Embryonic facial prominence (tissue), 1 donor: ENCODE measurements at regions not wholly inside any gene's neighbourhood (a gene's known extent, or its start where the extent isn't known, plus 50 kb on each side); places are given as distances from the start of the nearest gene placed in this dataset.
"Not testable (repeated sequence)": the region's sequence is repeated elsewhere in the genome, so short reads cannot be mapped to it uniquely, and the experiment has no call there.

Experiments used
- DNase-seq: peaks from one replicate; pipeline ENCODE4 v3.0.0-alpha.2; 2016; ENCODE audit errors: extremely low spot score

DNA sequence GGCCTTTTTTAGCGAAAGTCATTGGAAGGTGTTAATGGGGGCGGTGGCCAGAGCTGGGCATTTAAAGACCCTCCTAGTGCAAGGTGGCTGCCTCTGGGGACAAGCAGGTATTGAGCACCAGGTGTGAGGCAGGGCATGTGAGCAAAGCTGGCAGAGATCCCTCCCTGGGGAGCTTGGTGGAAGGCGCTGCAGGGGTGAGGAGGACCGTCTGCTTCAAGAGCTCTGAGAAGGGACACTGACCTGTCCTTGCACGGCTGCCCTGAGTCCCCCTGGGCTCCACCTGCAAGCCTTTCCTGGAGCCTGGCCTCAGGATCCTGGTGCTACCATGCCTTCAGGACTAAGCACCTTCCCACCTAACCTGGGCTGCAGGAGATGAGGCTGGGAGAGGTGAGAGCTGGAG, 127.0 kb upstream of the CIBAR2 start:
- no peak for DNase-seq

DNA sequence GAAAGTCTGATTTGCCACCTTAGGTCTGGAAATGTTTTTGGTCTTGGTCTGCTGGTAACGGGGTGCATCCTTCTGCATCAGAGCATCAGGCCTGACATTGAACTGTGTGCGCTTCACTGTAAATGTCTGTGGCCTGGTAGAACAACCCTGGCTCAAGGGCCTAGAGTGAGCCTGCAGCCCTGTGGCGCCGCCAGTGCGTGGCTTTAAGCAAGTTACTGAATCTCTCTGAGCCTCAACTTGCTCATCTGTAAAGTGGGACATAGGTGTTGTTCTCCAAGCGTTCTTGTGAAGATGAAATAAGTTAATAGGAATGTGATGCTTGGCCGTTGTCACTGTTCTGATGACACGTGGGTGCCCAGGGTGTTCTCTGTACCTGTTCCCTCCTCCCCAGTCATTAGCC, 127.6 kb upstream of the CIBAR2 start:
- DNase-seq = no peak

DNA sequence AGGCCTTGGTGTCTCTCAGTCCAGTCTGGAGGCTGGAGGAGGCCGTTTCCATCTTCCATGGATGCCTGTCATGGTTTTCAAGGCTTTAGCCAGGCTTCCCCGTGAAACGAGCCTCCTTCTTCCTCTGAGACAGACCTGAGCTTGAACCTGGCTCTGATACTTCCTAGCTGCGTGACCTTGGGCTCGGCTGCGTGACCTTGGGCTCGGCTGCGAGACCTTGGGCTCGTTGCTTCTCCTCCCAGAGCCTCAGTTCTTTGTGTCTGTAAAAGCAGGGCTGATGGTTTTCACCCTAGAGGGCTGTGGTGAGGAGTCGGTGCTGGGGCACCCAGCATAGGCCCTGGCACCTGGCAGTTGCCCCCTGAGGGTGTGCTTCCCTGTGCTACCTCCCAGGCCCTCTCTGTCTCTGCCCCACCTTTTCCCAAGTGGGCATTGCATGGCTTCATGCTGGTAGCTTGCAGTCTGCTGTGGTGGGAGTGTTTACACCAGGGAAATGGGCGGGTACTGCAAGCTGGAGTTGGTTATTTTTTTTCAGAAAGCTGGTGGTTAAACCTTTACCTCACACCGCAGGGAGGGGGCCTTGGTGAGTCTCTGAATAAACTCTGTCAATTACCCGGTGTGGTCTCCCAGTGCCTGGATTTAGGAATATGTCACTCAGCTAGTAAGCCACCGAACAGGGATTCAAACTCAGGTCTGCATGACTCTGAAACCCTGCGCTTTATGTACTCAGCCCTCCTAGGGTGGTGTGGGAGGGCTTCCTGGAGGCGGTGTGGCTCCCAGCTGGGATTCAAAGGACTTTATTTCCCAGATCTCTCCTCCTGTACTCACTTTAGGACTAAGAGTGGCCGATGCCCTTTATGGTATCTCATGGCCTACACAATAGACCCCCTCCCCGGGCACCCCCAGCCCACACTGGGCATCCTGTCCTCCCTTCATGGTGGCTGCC, 129.0 kb upstream of the CIBAR2 start:
- DNase-seq = no peak

DNA sequence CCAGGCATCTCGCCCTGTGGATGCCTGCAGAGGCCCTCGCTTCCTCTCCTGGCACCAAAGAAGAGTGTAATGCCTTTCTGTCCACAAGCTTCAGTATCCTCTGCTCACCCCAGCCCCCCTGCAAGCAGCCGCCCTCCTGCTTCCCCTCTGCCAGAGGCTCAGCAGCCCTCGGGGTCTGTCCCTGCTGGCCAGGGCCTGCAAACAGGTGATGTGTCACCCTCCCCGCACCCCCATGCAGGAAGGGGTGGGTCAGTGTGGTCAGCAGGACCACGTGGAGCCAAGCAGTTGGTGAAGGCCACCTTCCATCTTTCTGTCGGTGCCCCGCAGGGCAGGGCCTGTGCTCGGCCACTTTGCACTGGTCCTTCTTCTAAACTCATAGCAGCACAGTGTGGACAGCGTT, 129.9 kb upstream of the CIBAR2 start:
- DNase-seq = no peak

DNA sequence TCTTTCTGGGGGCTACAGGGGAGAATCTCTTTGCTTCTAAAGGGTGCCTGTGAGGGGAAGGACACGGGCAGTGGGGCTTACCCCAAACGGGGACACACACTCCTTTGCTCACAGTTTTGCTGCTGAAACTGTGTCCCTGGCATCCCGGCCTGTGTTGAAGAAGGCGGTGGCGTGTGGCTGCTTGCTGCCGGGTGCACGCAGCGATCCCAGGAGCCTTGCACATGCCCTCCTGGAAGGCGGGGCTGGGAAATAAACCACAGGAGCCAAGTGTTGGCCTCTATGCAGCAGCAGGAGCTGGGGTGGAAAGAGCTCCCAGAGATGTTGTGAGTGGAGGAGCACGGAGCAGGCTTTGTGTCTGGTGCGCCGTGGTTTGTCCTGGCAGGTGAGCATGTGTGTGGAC, 131.0 kb upstream of the CIBAR2 start:
- no peak for DNase-seq

DNA sequence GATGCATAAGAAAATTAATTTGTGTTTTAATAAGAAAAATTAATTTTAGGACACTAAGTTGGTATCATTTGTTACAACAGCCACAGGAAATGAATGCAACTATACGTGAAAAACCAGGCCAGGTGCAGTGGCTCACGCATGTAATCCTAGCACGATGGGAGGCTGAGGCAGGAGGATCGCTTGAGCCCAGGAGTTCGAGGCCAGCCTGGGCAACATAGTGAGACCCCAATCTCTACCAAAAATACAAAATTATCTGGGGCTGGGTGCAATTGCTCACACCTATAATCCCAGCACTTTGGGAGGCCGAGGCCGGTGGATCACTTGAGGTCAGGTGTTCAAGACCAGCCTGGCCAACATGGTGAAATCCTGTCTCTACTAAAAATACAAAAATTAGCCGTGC, 132.2 kb upstream of the CIBAR2 start:
- not testable (repeated sequence) for DNase-seq

DNA sequence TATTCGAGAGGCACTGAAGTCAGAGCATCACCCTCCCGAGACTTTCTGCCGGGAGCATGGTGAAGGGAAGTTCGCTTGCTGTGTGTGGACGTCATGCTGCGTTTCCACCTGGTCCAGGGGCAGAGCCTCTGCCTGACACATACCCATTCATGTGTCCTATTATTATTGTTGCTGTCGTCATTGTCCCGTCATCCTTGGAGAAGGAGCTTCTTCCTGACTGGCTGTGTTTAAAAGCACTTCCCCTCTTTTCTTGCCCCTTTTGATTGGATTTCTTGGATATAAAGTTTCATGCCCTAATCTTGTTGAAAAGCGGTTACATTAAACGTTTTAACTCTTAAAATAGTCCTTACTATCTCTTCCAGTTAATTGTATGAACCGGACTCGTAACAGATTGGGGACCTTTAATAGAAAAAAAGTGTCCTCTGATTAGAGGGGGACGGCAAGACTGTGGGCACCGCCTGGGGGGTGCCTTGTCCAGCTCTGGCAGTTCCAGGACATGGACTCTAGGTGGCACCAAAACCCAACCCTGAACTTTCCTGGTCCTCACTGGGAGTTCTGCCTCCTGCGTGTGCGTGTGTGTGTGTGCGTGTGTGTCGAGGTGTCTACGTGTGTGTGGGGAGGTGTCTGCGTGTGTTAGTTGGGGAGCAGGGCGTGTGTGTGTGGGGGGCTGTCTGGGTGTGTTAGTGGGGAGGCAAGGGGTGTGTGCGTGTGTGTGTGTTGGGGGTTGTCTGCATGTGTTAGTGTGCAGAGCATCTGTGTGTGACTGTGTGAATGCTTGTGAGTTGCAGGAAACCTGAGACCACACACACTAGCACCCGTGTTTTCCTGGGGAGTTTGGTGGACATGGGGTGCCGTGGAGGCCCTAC, 133.3 kb upstream of the CIBAR2 start:
- peak; percentile 70 for DNase-seq

DNA sequence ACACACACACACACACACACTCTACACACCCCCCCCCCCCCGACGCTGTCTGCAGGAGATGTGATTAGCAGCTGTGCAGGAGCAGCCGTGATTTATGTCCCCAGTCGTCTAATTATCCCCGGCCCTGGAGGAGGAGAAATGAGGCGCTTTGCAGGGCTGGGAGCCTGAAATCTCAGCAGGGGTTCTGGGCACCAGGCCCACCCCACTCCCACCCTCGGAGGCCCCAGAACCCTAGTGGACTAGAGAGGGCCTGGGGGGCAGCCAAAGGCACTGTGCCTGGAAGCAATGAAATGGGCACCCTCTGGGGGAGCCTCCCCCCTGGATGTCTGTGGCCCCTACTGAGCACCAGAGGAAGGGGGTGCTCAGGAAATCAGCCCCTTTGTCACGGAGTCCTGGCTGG, 134.2 kb upstream of the CIBAR2 start:
- DNase-seq = no peak

DNA sequence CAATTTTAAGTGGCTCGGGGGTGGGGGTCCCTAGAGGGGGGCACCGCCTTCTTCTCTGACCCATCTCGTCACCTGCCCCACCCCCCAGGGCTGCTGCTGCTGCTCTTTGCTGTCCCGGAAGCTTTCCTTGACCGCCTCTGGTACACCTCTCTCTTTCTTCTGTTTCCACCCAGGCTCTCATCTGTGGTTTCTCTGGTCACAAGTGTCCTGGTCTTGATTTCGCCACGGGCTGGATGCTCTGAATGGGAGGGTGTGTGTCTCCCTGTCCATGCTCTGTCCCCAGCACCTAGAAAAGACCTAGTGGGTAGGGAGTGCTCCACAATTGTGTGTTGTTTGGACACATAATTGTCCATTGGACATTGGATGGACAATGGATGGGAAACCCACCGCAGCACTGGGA, 134.7 kb upstream of the CIBAR2 start:
- DNase-seq = no peak

DNA sequence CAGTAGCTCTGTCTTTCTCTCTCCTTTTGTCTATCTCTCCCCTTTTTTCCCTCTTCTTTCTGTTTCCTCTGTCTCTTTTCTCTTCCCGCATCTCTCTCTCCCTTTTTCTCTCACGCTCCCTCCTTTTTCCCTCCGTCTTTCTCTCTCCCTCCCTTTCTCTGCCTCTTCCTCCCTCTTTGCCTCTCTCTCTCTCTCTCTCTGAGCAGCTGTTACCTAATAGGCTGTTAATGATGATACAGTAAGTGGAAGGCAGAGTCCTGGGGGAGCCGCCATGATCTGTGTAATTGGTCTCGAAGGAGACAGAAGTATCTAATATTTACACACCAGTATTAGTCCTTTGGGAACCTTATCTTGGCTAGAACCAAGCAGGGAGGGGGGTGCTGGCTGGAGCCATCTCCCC, 136.1 kb upstream of the CIBAR2 start:
- no peak for DNase-seq

DNA sequence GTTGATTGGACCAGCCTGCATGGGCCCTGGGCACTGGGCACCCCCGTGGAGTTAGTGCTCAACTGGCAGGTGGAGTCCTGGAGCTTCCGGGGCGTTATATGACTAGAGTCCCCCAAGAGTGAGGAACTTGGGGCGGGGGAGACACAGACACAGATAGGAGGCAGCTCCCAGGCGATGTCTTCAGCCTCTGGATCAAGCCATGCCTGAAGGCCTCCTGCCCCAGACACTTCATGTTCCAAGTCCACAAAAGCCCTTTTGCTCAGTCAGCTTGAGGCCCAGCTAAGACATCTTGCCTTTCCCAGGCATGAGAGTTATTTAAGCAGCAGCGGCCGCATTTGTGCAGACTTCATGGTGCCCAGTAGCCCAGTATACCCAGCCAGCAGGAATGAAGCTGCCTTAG, 136.6 kb upstream of the CIBAR2 start:
- DNase-seq = no peak

DNA sequence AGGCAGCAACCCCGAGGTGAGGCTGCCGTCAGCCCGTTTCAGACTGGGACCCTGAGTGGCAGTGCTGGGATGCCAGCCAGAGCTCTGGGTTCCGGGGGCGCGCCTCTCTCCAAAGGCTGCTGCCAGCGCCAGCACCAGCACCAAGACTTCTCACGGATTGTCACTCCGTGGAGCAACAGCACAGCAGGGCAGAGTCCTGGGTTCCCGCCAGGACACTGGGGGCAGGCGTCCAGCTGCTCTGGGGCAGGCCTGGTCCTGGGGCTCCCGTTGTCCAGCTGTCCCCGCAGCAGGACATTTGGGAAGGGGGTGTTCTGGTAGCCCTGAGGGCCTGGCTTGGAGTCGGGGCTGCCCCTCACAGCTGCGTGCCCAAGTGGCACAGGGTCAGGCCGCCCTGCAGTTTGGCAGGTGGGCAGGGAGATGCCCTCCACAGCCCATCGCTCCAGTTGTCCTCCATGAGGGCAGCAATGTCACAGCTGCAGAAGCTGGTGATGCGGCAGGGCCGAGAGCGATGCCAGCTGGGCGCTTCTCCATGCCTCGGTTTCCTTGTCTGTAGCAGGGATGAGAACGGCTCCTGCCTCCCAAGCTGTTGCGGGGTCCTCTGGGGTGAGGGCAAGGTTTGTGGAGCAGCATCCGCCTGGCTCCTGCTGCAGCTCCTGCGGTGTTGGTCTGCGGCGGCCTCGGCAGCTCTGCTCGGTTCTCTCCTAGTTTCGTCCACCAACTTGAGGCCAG, 137.3 kb upstream of the CIBAR2 start:
- DNase-seq = no peak

DNA sequence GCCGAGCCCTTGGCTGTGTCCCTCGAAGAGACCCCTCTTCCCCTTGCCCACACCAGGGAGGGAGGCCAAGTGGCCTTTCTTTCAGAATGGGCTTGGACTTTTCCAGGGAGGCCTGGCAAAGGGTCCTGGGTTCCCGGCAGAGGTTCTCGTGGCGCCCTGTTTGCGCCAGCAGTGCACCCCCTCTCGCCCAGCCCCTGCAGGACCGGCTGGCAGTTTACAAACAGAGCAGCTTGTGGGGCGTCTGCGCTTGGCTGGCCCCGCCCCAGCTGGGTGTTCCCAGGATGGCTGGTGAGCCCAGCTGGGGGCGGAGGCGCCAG, 137.8 kb upstream of the CIBAR2 start:
- no peak for DNase-seq

DNA sequence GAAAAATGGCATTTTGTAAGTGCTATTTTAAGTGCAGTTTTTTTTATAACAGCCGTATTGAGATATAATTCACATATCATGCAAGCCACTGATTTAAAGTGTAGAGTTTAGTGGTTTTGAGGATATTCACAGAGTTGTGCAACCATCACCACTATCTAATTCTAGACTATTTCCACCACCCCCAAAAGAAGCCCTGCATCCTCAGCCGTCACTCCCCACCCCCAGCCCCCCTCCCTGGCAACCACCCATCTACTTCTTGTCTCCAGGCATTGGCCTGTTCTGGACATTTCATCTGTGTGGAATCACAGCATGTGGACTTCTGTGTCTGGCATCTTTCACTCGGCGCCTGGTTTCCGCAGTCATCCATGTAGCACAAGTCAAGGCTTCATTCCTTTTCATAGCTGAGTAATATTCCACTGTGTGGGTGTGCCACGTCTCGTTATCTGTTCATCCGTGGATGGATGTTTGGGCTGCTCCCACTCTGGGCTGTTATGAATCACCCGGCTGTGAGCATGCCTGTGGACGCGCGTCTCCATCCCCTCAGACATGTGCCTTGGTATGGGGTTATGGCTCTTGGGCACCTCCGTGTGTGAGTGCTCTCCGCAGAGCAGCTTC, 138.4 kb upstream of the CIBAR2 start:
- no peak for DNase-seq

DNA sequence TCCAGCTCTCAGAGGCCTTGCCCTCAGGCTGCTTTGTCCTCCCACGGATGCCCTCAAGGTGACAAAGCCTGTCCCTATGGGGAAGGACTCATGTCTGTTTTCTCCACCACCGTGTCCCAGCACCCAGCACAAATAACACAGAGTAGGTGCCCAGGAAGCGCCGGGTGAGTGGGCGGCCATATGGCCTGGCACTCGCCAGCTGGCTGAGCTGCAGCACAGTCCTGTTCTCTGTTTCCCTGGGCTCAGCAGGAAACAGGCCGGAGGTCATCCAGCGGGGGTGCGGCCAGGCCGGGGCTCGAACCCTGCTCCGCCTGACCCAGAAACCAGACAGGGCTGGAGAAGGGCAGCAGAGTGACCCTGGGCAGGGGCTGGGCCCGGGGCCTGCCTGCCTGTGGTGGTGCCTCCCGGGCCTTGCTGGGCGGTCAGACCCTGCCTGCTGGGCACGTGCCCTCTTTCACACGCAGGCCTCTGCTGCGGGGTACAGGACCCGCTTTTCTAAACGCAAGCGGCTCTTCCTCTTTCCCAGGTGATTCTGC, 139.0 kb upstream of the CIBAR2 start:
- no peak for DNase-seq

DNA sequence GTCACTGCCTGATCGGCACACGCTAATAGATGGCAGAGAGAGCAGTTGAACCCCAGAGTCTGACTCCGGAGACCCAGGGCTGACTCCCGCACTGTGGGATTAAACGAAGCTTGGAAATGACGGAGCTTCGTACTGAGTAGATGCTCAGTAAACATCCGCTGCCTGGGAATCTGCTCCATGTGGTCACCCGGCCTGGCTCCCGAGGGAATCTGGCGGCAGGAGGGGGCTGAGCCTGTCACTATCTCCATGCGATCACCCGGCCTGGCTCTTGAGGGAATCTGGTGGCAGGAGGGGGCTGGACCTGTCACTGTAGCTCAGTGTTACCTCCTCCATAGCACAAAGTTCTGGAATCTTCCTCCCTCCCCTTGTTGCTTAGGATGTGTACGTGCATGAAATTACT, 139.7 kb upstream of the CIBAR2 start:
- no peak for DNase-seq

DNA sequence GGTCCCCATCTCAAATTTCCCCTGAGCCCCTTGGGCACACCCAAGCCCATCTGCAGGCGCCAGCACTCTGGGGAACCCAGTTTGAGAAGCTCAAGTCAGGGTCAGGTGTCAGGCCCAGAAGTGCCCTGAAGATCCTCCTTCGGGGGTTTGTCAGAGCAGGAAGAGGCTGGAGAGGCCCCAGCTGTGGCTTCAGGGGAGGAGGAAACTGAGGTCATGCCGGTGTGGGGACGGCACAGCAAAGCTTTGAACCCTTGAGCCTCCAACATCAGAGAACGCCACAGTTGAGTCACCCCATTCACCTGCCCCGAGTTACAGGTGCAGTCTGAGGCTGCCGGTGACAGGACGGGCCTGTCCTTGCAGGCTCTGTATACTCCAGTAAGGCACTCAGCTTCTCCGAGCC, 140.2 kb upstream of the CIBAR2 start:
- no peak for DNase-seq

DNA sequence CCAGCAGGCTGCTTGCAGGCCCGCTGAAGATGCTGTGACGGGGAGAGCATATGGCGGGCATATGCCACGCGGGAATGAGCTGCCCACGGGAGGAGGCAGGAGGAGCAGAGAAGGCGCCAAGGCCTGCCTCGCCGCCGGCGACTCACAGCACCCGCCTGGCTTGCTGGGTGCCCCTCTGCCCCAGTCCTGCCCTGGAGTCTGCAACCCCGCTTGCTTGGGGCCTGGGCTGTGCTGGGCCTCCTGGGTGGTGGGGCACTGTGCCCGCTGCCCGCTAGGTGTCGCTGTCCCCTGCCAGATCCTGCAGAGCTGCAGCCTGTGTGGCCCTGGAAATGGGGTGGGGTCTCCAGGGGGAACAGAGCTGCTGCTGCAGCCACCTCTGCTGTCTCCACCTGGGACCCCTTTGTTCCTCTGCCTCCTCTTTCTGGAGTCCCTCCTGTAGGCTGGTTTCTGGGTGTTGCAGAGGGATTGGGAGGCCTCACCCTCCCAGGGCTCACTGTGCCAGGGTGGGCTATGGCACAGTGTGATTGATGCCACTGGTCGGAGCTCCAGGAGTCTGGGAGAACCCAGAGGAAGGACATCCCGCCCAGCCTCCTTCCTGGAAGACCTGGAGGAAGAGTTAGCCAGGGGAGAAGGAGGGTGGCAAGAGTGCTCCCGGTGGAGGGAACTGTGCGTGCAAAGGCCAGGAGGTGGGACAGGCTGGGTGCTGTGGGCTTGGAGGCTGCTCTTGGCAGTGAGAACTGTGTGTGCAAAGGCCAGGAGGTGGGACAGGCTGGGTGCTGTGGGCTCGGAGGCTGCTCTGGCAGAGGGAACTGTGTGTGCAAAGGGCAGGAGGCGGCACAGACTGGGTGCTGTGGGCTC, 141.0 kb upstream of the CIBAR2 start:
- DNase-seq = no peak

DNA sequence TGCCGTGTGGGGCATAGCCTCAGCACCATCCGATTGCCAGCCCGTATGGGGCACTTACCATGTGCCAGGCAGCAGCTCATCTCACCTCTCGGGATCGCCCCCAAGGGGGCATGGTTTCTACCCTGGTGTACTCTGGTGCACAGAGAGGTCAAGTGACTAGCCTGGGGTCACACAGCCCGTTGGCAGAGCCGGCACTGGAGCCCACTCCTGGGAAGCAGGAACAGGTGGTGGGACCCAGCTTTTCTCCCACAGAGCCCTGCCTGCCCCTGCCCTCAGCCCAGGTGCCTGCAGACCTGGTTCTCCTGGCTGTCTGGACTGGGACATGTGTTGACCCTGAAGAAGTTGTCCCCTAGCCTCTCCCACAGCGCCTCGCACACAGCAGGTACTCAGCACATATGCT, 141.8 kb upstream of the CIBAR2 start:
- no peak for DNase-seq

DNA sequence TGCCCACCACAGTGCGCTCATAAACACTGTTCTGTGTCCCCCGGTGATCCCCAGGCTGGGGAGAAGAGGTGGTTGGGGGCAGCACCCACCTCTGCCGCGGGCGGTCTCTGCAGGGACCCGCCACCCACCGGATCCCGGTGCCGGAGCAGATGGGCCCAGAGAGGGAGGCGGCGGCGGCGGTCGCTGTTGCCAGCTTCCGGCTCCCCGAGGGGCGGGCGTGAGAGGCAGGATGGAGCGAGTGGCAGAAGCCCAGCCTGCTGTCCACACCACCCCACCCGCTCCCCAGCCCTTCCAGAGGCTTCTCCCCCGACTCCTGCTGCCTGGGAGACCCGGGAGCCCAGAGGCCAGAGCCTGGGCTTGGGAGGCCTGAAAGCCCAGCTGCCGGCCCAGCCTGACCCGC, 142.6 kb upstream of the CIBAR2 start:
- DNase-seq = no peak

DNA sequence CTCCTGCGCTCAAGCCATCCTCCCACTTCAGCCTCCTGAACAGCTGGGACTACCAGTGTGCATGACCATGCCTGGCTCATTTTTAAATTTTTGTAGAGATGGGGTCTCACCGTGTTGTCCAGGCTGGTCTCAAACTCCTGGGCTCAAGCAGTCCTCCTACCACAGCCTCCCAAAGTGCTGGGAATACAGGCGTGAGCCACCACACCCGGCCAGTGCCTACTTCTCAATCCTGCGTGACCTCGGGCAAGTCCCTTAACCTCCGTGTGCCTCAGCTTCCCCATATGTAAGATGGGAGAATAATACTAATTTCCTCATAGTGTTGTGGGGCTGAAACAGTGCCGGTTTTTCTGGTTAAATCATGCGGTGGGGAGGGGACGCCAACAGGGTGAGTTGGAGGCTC, 143.5 kb upstream of the CIBAR2 start:
- no peak for DNase-seq
